ENCODE measurements at regions not wholly inside any gene's neighbourhood (a gene's known extent, or its start where the extent isn't known, plus 50 kb on each side); places are given as distances from the start of the nearest gene placed in this dataset.

- TF ChIP-seq REST (IDR thresholded peaks at IDR 0.05; ENCODE audit: borderline replicate concordance) (no peak), REST (CRISPR knock-in tag; IDR thresholded peaks at IDR 0.05; ENCODE audit: low read depth) (no peak), RBM15 (IDR thresholded peaks at IDR 0.05; ENCODE audit: insufficient read depth, low read length) (no peak), NONO (IDR thresholded peaks at IDR 0.05; ENCODE audit: low read depth in 2 of 2, low read length in 1 of 2) (no peak), ZNF445 (CRISPR knock-in tag; IDR thresholded peaks at IDR 0.05; ENCODE audit: low read depth) (no peak), SRF (CRISPR knock-in tag; IDR thresholded peaks at IDR 0.05) (no peak), HINFP (tag; conservative IDR thresholded peaks at IDR 0.05; ENCODE audit: low read depth) (no peak), L3MBTL2 (IDR thresholded peaks at IDR 0.05) (no peak)
Measured at GRCh38 chr9:95610006-95610785, 93.4 kb upstream of the PTCH1 start (continued).

Data from K562 (cell line).